SKM-1 (cell line): ENCODE measurements at regions not wholly inside any gene's neighbourhood (a gene's known extent, or its start where the extent isn't known, plus 50 kb on each side); places are given as distances from the start of the nearest gene placed in this dataset.
"Not testable (repeated sequence)": the region's sequence is repeated elsewhere in the genome, so short reads cannot be mapped to it uniquely, and the experiment has no call there.

ENCODE experiments used
- DNase-seq: peaks from one replicate; lab custom pipeline; 2025; ENCODE audit not compliant: unreplicated experiment; lab: John Stamatoyannopoulos, UW

GRCh38 chr1:93774707-93775106, 93.1 kb upstream of the BCAR3 start:
- DNase-seq, result no peak

- no peak for DNase-seq
Measured at GRCh38 chr1:93773049-93773838, 91.6 kb upstream of the BCAR3 start.

- DNase-seq, result no peak
Measured at GRCh38 chr1:93771843-93772242, 90.2 kb upstream of the BCAR3 start.

GRCh38 chr1:93770640-93771039, 89.0 kb upstream of the BCAR3 start:
- no peak for DNase-seq

- DNase-seq, result no peak
Measured at GRCh38 chr1:93769777-93770176, 88.1 kb upstream of the BCAR3 start.

- DNase-seq, result no peak
Measured at GRCh38 chr1:93768380-93768863, 86.8 kb upstream of the BCAR3 start.

- DNase-seq, result no peak
Measured at GRCh38 chr1:93766451-93766850, 84.8 kb upstream of the BCAR3 start.

- no peak for DNase-seq
Measured at GRCh38 chr1:93765099-93765498, 83.5 kb upstream of the BCAR3 start.

GRCh38 chr1:93764366-93764750, 82.7 kb upstream of the BCAR3 start:
- DNase-seq, result no peak

- DNase-seq, result no peak
Measured at GRCh38 chr1:93763704-93764365, 82.2 kb upstream of the BCAR3 start.

- peak; percentile 92 for DNase-seq
Measured at GRCh38 chr1:93758842-93759515, 77.3 kb upstream of the BCAR3 start.

GRCh38 chr1:93757256-93758036, 75.8 kb upstream of the BCAR3 start:
- no peak for DNase-seq

- no peak for DNase-seq
Measured at GRCh38 chr1:93756657-93757056, 75.0 kb upstream of the BCAR3 start.

GRCh38 chr1:93755251-93755715, 73.6 kb upstream of the BCAR3 start:
- DNase-seq, result not testable (repeated sequence)

- DNase-seq, result peak; percentile 49
Measured at GRCh38 chr1:93753791-93754763, 72.4 kb upstream of the BCAR3 start.

GRCh38 chr1:93751377-93752250, 70.0 kb upstream of the BCAR3 start:
- no peak for DNase-seq

- DNase-seq, result no peak
Measured at GRCh38 chr1:93750955-93751354, 69.3 kb upstream of the BCAR3 start.

GRCh38 chr1:93749894-93750301, 68.3 kb upstream of the BCAR3 start:
- DNase-seq, result no peak

GRCh38 chr1:93749487-93749886, 67.8 kb upstream of the BCAR3 start:
- DNase-seq, result no peak
